Motor neuron (in vitro differentiated cells): ENCODE measurements at regions not wholly inside any gene's neighbourhood (a gene's known extent, or its start where the extent isn't known, plus 50 kb on each side); places are given as distances from the start of the nearest gene placed in this dataset.

Experiments used
- ATAC-seq, 8 experiments: fragments of 200-7000 bp; cut with Tn5 transposase; replicated peaks in 6 of 8; 2 replicates each; pipeline ENCODE4 v1.8.0; 2021; ENCODE audit warnings: mild to moderate bottlenecking in 8 of 8, moderate library complexity in 8 of 8
- H3K27ac ChIP-seq, 2 donors: fragments of 250-450 bp; sonication (Bioruptor Pico); 2 replicates each; pipeline ENCODE4 v1.9.0; 2021; ENCODE audit warnings: antibody characterized with exemption in 2 of 2, mild to moderate bottlenecking in 2 of 2, moderate library complexity in 1 of 2
- H3K4me1 ChIP-seq, 2 donors: fragments of 250-450 bp; sonication (Bioruptor Pico); replicated peaks in 1 of 2; 2 replicates each; pipeline ENCODE4 v1.6.1; 2021; ENCODE audit warnings: antibody characterized with exemption in 2 of 2, mild to moderate bottlenecking in 2 of 2, moderate library complexity in 1 of 2
- H3K4me3 ChIP-seq, 5 donors: fragments of 250-450 bp; sonication (Bioruptor Pico); 2 replicates each; pipeline ENCODE4 v1.9.0; 2021; ENCODE audit warnings: antibody characterized with exemption in 5 of 5, mild to moderate bottlenecking in 5 of 5, moderate library complexity in 4 of 5
- WGBS, 10 experiments: fragments of 450-650 bp; shearing (Covaris generic); methylation state at CpG; one replicate each; pipeline ENCODE4 v1.0.0; 2022; 5-methylcytosine and 5-hydroxymethylcytosine counted together
- in situ Hi-C, 9 experiments: fragments of 400-800 bp; cut with MboI; loops; one replicate each; pipeline ENCODE4 v1.15.0; 2021; ENCODE audit warnings: low sequenced_read_pairs in 9 of 9, low pct_unique_long_range_greater_than_20kb in 2 of 9; ENCODE audit not compliant: unreplicated experiment in 9 of 9

DNA sequence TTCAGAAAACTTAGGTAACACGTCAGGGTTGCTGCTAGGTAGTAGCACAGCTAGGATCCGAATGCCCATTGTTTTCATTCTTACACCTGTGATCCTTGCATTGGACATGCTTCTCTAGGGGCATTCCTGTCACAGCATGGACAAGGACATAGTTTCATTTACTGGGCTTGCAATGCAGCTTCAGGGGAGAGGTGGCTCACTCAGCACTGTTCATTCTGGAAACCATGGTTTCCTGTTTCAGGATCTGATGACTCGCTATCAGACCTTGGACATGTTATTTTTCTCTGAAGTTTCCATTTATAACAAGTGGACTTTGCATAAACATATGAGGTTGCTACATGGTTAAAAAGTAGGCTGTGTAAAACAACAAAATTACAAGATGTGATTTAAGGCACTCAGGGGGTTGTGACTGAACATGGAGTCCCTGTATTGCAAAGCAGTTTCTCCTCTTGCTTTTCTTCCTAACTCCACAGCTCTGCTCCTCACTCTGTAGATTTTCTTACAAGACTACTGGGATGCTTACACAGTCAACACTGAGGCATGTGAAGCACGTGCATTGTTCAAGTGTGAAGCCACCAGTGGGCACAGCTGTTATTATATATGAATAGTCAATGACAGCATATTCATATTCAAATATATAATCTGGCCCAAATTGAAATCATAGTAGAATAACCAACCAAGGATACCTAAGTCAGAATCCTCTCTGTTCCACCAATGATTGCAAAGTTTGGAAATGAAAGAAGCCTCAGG is 66.1 kb upstream of the STK32A start:
- whole genome bisulfite sequencing, 10 experiments: 14 to 100% (median 75%) methylated on average over 1 to 4 of the region's 4 CpGs; no CpG with 5 or more reads in 3 of the 10 experiments
- H3K27ac ChIP-seq: no peak overlapping the region
- no peak overlapping the region for H3K4me3 ChIP-seq
- in situ Hi-C loops: no loop called here
- peaks cover 21 to 22% of the 10 kb centered on the region in 2 donors for H3K4me1 ChIP-seq
- peak; percentile 31 to 75 (median 50) for ATAC-seq

- Histone ChIP-seq H3K27ac (peak overlapping the region in 1 of 2 donors; percentile 12), H3K4me1 (peaks cover 21 to 22% of the 10 kb centered on the region in 2 donors), H3K4me3 (no peak overlapping the region)
- in situ Hi-C loops: no loop called here
- ATAC-seq: peak in 7 of 8 experiments; percentile 66 to 94 (median 91)
Measured at GRCh38 chr5:147169399-147169798, 65.4 kb upstream of the STK32A start.

GRCh38 chr5:147169901-147170300 is 64.9 kb upstream of the STK32A start:
- in situ Hi-C loops: no loop called here

DNA sequence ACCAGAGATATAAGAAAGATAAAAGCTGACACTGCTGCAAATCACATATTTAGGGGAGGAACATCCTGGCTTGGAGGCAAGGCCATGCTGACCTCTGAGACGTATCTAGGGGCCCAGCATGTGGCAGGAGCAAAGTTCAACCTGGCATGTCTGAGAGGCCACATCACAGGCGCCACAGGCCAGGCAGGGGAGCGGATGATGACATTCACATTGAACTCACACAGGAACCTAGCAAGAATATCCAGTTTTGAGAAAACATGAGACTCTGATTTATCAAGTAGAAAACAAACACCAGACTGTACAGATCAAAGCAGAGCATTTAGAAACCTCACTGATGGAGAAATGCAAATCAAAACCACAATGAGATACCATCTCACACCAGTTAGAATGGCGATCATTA is 64.2 kb upstream of the STK32A start:
- Histone ChIP-seq H3K4me3 (no peak overlapping the region), H3K27ac (peak overlapping the region in 1 of 2 donors; percentile 44), H3K4me1 (peaks cover 21 to 22% of the 10 kb centered on the region in 2 donors)
- ATAC-seq: no peak
- in situ Hi-C loops: no loop called here
- WGBS, 10 experiments: 40 to 96% (median 85%) methylated on average over 1 to 4 of the region's 4 CpGs; no CpG with 5 or more reads in 7 of the 10 experiments

More at GRCh38 chr5:147169901-147170300, 64.9 kb upstream of the STK32A start:
- Histone ChIP-seq H3K4me1 (peaks cover 21 to 22% of the 10 kb centered on the region in 2 donors), H3K27ac (peak overlapping the region in 1 of 2 donors; percentile 12), H3K4me3 (no peak overlapping the region)
- WGBS, 10 experiments: 38 to 100% (median 78%) methylated on average over 1 to 3 of the region's 3 CpGs; no CpG with 5 or more reads in 4 of the 10 experiments
- ATAC-seq: peak in 1 of 8 experiments; percentile 40

DNA sequence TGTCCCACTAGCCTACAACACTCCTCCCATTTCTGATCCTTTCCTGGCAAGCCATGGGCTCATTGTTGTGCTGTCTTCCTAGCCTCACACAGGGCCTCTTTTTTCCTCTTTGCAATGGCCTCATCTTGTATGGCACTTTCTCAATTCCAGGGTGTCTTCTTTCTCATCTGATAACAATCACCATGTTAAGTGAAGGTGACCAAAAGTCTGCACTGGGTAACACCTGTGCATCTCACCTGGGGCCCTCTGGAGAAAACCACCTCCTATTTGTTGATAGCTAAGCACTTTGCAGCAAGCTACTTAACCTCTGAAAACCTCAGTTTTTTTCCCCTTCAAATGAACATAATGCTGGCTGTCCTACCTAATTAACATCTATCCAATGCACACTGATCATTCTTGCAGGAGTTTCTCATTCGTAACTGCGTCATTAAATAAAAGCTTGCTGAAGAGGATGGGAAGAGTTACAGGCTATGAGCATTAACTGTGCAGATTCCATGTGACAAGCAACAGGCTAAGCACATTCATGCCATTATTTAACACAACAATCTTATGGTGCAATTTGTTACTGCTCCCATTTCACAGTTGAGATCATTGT is 60.1 kb upstream of the STK32A start:
- Histone ChIP-seq H3K27ac (no peak overlapping the region), H3K4me1 (peaks cover 4 to 8% of the 10 kb centered on the region in 2 donors), H3K4me3 (no peak overlapping the region)
- in situ Hi-C loops: loop anchor here (25.0 kb wide), 2 partner anchors 212 to 637 kb away; no protein-coding TSS in a partner anchor
- ATAC-seq: no peak
- 30 to 93% (median 76%) methylated on average over 2 of the region's 2 CpGs; no CpG with 5 or more reads in 4 of the 10 experiments for WGBS, 10 experiments

- Histone ChIP-seq H3K27ac (no peak overlapping the region), H3K4me3 (no peak overlapping the region), H3K4me1 (peaks cover 0 to 2% of the 10 kb centered on the region in 2 donors)
- no peak for ATAC-seq
- WGBS, 10 experiments: 0 to 85% (median 61%) methylated on average over 1 to 2 of the region's 2 CpGs; no CpG with 5 or more reads in 4 of the 10 experiments
- in situ Hi-C loops: loop anchor here (25.0 kb wide), 2 partner anchors 213 to 638 kb away; no protein-coding TSS in a partner anchor
Measured at GRCh38 chr5:147175516-147176097, 59.2 kb upstream of the STK32A start.

- Histone ChIP-seq H3K4me3 (no peak overlapping the region), H3K27ac (no peak overlapping the region), H3K4me1 (no peaks in the 10 kb centered on the region)
- in situ Hi-C loops: loop anchor here (25.0 kb wide), 2 partner anchors 214 to 639 kb away; no protein-coding TSS in a partner anchor
- no peak for ATAC-seq
- 70 to 100% (median 96%) methylated on average over 1 to 4 of the region's 4 CpGs; no CpG with 5 or more reads in 3 of the 10 experiments for WGBS, 10 experiments
Measured at GRCh38 chr5:147176422-147176821, 58.4 kb upstream of the STK32A start.

GRCh38 chr5:147177125-147177840 is 57.5 kb upstream of the STK32A start:
- in situ Hi-C loops: loop anchor here (25.0 kb wide), 2 partner anchors 215 to 640 kb away; no protein-coding TSS in a partner anchor
- ATAC-seq: no peak
- Histone ChIP-seq H3K27ac (no peak overlapping the region), H3K4me3 (no peak overlapping the region), H3K4me1 (no peaks in the 10 kb centered on the region)
- WGBS, 10 experiments: 32 to 94% (median 52%) methylated on average over 2 to 6 of the region's 6 CpGs; no CpG with 5 or more reads in 2 of the 10 experiments

DNA sequence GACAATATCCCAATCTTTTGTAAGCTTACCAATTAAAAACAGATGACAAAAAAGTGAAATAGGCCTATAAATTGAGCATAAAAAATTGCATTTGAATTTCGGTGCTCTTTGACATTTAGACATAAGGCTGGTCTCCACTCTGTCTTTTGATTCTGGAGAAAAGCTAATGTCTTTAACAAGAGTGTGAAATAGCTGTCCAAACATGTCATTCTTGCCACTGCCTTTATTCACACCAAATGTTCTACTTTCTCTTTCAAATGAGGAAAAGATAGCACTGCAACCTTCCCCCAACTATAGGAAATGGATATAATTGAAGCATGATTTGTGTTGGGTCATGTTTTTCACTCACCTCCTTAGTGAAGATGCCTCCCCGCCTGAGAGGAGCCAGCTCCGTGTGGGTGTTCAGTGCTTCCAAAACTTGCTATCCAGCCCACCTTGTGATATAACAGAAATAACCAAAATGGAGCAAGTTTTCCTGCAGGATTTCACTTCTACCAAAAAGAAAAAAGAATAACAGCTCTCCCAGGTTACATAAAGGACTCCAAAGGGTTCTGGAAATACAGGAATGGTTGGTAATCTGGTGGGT is 55.2 kb upstream of the STK32A start:
- 0 to 79% (median 40%) methylated on average over 1 to 3 of the region's 3 CpGs; no CpG with 5 or more reads in 1 of the 10 experiments for WGBS, 10 experiments
- in situ Hi-C loops: loop anchor here (25.0 kb wide), 2 partner anchors 217 to 642 kb away; no protein-coding TSS in a partner anchor

GRCh38 chr5:147180751-147181150 is 54.1 kb upstream of the STK32A start:
- 70 to 100% (median 87%) methylated on average over 2 to 4 of the region's 4 CpGs; no CpG with 5 or more reads in 1 of the 10 experiments for WGBS, 10 experiments
- in situ Hi-C loops: loop anchor here (25.0 kb wide), 2 partner anchors 218 to 643 kb away; no protein-coding TSS in a partner anchor
- Histone ChIP-seq H3K4me3 (no peak overlapping the region), H3K4me1 (no peaks in the 10 kb centered on the region), H3K27ac (no peak overlapping the region)
- ATAC-seq: no peak

More for the DNA sequence above, 55.2 kb upstream of the STK32A start:
- Histone ChIP-seq H3K27ac (no peak overlapping the region), H3K4me1 (no peaks in the 10 kb centered on the region), H3K4me3 (no peak overlapping the region)
- no peak for ATAC-seq
